Esophagus squamous epithelium (tissue), 5 donors: ENCODE measurements at regions not wholly inside any gene's neighbourhood (a gene's known extent, or its start where the extent isn't known, plus 50 kb on each side); places are given as distances from the start of the nearest gene placed in this dataset.

ENCODE experiments used
- DNase-seq: peaks from one replicate; lab custom pipeline; 2025; lab: John Stamatoyannopoulos, UW
- H3K27ac ChIP-seq, 4 donors: fragments of 200-600 bp; sonication (generic); one replicate each; pipeline ENCODE4 v1.5.1; 2016 to 2019; ENCODE audit warnings: mild to moderate bottlenecking in 1 of 4
- H3K27me3 ChIP-seq, 4 donors: fragments of 200-600 bp; sonication (generic); 1 replicate in 3 of 4; 2 replicates in 1 of 4; pipeline versions ENCODE4 v1.5.1 to v1.6.0; 2017 to 2021; ENCODE audit warnings: antibody characterized with exemption in 1 of 4
- H3K36me3 ChIP-seq, 3 donors: fragments of 200-600 bp; sonication (generic); one replicate each; pipeline ENCODE4 v1.5.1; 2016 to 2019
- H3K4me1 ChIP-seq, 3 donors: fragments of 200-600 bp; sonication (generic); one replicate each; pipeline ENCODE4 v1.5.1; 2017 to 2019
- H3K4me3 ChIP-seq, 4 donors: fragments of 200-600 bp; sonication (generic); 1 replicate in 3 of 4; 2 replicates in 1 of 4; pipeline ENCODE4 v1.5.1; 2016 to 2019; ENCODE audit warnings: mild to moderate bottlenecking in 2 of 4, moderate library complexity in 1 of 4
- H3K9me3 ChIP-seq, 3 donors: fragments of 200-600 bp; sonication (generic); one replicate each; pipeline ENCODE4 v1.5.1; 2016 to 2019
- POLR2A ChIP-seq, 4 donors: fragments of 450-650 bp; IDR thresholded peaks; one replicate each; pipeline ENCODE4 v1.6.1; 2017; ENCODE audit warnings: antibody characterized with exemption in 4 of 4, mild to moderate bottlenecking in 4 of 4, moderate library complexity in 3 of 4
- WGBS, 2 donors: methylation state at CpG; one replicate each; pipeline ENCODE4 v1.1.5; 2018; 5-methylcytosine and 5-hydroxymethylcytosine counted together
- intact Hi-C: fragments of 100-400 bp; cut with DNase I; formaldehyde crosslinking; loops from one replicate; pipeline ENCODE4 v1.15.0; 2022
- TF ChIP-seq, protein P1 (sequence below), 6 experiments: fragments of 450-650 bp in 4 of 6; fragments of 200-600 bp in 2 of 6; sonication (generic) in 2 of 6; IDR thresholded peaks; one replicate each; pipeline ENCODE4 v1.5.1; 2016 to 2019; ENCODE audit warnings: antibody characterized with exemption in 6 of 6, mild to moderate bottlenecking in 4 of 6, moderate library complexity in 4 of 6
- donor health status: DM: yes; HTN: yes; CAD: no.

- H3K36me3 ChIP-seq, result no peaks in the 10 kb centered on the region
- no peak for DNase-seq
- 78 to 87% methylated on average over 2 of the region's 2 CpGs for WGBS, 2 donors
- no peak overlapping the region for H3K27ac ChIP-seq
- TF ChIP-seq, protein P1, sequence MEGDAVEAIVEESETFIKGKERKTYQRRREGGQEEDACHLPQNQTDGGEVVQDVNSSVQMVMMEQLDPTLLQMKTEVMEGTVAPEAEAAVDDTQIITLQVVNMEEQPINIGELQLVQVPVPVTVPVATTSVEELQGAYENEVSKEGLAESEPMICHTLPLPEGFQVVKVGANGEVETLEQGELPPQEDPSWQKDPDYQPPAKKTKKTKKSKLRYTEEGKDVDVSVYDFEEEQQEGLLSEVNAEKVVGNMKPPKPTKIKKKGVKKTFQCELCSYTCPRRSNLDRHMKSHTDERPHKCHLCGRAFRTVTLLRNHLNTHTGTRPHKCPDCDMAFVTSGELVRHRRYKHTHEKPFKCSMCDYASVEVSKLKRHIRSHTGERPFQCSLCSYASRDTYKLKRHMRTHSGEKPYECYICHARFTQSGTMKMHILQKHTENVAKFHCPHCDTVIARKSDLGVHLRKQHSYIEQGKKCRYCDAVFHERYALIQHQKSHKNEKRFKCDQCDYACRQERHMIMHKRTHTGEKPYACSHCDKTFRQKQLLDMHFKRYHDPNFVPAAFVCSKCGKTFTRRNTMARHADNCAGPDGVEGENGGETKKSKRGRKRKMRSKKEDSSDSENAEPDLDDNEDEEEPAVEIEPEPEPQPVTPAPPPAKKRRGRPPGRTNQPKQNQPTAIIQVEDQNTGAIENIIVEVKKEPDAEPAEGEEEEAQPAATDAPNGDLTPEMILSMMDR (IDR thresholded peaks at IDR 0.05), result no peak
- no peak for TF ChIP-seq POLR2A (IDR thresholded peaks at IDR 0.05)
- H3K27me3 ChIP-seq, result no peaks in the 10 kb centered on the region
- intact Hi-C loops, result no loop called here
- H3K4me3 ChIP-seq, result no peak overlapping the region
- peaks cover 0 to 15% (median 0%) of the 10 kb centered on the region in 3 donors for H3K4me1 ChIP-seq
- H3K9me3 ChIP-seq, result peaks cover 0 to 4% (median 0%) of the 10 kb centered on the region in 3 donors
These were observed 165.6 kb downstream of the EFNB2 start for GRCh38 chr13:106369858-106370257.

DNA sequence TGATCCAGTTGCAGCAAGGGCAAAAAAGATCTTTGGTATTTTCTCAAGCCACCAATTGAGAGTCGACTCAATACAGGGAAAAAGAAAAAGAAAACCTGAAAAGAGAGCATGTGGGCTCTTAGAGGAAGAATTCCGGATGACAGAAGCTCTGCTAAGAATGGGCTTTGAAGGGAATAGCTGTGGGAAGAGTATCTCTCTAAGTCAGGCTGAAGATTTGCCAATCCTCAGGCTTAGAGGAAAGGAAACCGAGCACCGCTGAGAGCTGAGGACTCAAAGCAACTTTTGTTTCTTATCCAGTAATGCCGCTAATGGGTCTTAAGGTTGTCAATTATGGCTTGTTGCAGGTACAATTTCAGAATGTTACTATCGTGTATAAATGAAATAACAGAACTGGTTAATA lies 166.4 kb downstream of the EFNB2 start:
- H3K9me3 ChIP-seq, result peaks cover 0 to 9% (median 0%) of the 10 kb centered on the region in 3 donors
- 69 to 83% methylated on average over 6 of the region's 6 CpGs for WGBS, 2 donors
- intact Hi-C loops, result no loop called here
- H3K36me3 ChIP-seq, result no peaks in the 10 kb centered on the region
- no peak overlapping the region for H3K4me3 ChIP-seq
- DNase-seq, result no peak
- H3K27ac ChIP-seq, result no peak overlapping the region
- no peaks in the 10 kb centered on the region for H3K27me3 ChIP-seq
- H3K4me1 ChIP-seq, result peaks cover 0 to 15% (median 0%) of the 10 kb centered on the region in 3 donors
- TF ChIP-seq, protein P1 (IDR thresholded peaks at IDR 0.05), result no peak
- no peak for TF ChIP-seq POLR2A (IDR thresholded peaks at IDR 0.05)

- WGBS, 2 donors, result 51 to 79% methylated on average over 3 of the region's 3 CpGs
- H3K36me3 ChIP-seq, result no peaks in the 10 kb centered on the region
- intact Hi-C loops, result no loop called here
These were observed 168.0 kb downstream of the EFNB2 start for GRCh38 chr13:106367361-106367971.

DNA sequence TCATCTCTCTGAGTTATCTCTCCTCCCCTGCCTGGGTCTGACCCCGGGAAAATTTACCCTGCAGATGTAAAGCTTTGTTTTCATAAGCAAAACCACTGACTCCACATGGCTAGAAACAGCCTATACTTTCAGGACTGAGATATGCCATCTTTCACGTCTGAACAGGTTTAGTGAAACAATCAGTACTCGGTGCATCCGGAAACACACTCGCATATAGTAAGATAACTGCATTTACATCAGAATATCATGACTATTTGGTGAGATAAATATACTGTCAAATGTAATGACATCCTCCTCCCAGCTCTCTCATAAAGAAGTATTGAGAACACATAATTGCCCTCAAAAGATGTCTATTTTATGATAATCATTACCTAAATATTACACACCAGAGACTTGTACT lies 172.8 kb downstream of the EFNB2 start:
- no peaks in the 10 kb centered on the region for H3K27me3 ChIP-seq

More at GRCh38 chr13:106367361-106367971, 168.0 kb downstream of the EFNB2 start:
- TF ChIP-seq, protein P1 (IDR thresholded peaks at IDR 0.05), result no peak
- no peak for TF ChIP-seq POLR2A (IDR thresholded peaks at IDR 0.05)
- H3K27me3 ChIP-seq, result no peaks in the 10 kb centered on the region
- no peak overlapping the region for H3K4me3 ChIP-seq
- H3K9me3 ChIP-seq, result peaks cover 0 to 9% (median 0%) of the 10 kb centered on the region in 3 donors
- no peak overlapping the region for H3K27ac ChIP-seq
- H3K4me1 ChIP-seq, result no peaks in the 10 kb centered on the region
- DNase-seq, result no peak

GRCh38 chr13:106361621-106362020 lies 173.8 kb downstream of the EFNB2 start:
- intact Hi-C loops, result no loop called here
- H3K27me3 ChIP-seq, result no peaks in the 10 kb centered on the region
- H3K9me3 ChIP-seq, result peaks cover 0 to 9% (median 0%) of the 10 kb centered on the region in 3 donors
- no peak for DNase-seq
- H3K27ac ChIP-seq, result no peak overlapping the region
- WGBS, 2 donors, result 79 to 92% methylated on average over 2 of the region's 2 CpGs
- no peaks in the 10 kb centered on the region for H3K36me3 ChIP-seq
- H3K4me1 ChIP-seq, result peaks cover 0 to 6% (median 0%) of the 10 kb centered on the region in 3 donors
- TF ChIP-seq POLR2A (IDR thresholded peaks at IDR 0.05), result no peak
- TF ChIP-seq, protein P1 (IDR thresholded peaks at IDR 0.05), result no peak
- no peak overlapping the region for H3K4me3 ChIP-seq

More for the DNA sequence above, 172.8 kb downstream of the EFNB2 start:
- Histone ChIP-seq H3K9me3 (peaks cover 0 to 9% (median 0%) of the 10 kb centered on the region in 3 donors), H3K4me1 (no peaks in the 10 kb centered on the region), H3K27ac (no peak overlapping the region), H3K36me3 (no peaks in the 10 kb centered on the region), H3K4me3 (no peak overlapping the region)
- 46 to 47% methylated on average over 5 of the region's 5 CpGs for WGBS, 2 donors
- TF ChIP-seq, protein P1 (IDR thresholded peaks at IDR 0.05), result no peak
- no peak for TF ChIP-seq POLR2A (IDR thresholded peaks at IDR 0.05)
- intact Hi-C loops, result no loop called here
- no peak for DNase-seq
